Ascending aorta (tissue), 2 donors: ENCODE measurements at regions not wholly inside any gene's neighbourhood (a gene's known extent, or its start where the extent isn't known, plus 50 kb on each side); places are given as distances from the start of the nearest gene placed in this dataset.

Experiments
- DNase-seq, 2 donors: peaks; one replicate each; pipeline ENCODE4 v3.0.0-alpha.2; 2019; ENCODE audit warnings: low spot score in 2 of 2
- H3K27ac ChIP-seq, 2 donors: fragments of 200-600 bp; sonication (generic); one replicate each; pipeline ENCODE4 v1.5.1; 2016 to 2017; ENCODE audit warnings: mild to moderate bottlenecking in 1 of 2
- H3K27me3 ChIP-seq: fragments of 200-600 bp; sonication (generic); one replicate; pipeline ENCODE4 v1.5.1; 2017
- H3K36me3 ChIP-seq, 2 donors: fragments of 200-600 bp; sonication (generic); one replicate each; pipeline ENCODE4 v1.5.1; 2016
- H3K4me1 ChIP-seq, 2 donors: fragments of 200-600 bp; sonication (generic); one replicate each; pipeline ENCODE4 v1.5.1; 2016 to 2017; ENCODE audit warnings: mild to moderate bottlenecking in 1 of 2
- H3K4me3 ChIP-seq, 2 donors: fragments of 200-600 bp; sonication (generic); one replicate each; pipeline ENCODE4 v1.5.1; 2016 to 2017; ENCODE audit warnings: mild to moderate bottlenecking in 1 of 2
- H3K9me3 ChIP-seq, 2 donors: fragments of 200-600 bp; sonication (generic); one replicate each; pipeline ENCODE4 v1.5.1; 2016
- intact Hi-C: fragments of 100-400 bp; cut with DNase I; formaldehyde crosslinking; loops from one replicate; pipeline ENCODE4 v1.15.1; 2023
- TF ChIP-seq, protein P1 (sequence below), 3 experiments: fragments of 200-600 bp in 2 of 3; fragments of 450-650 bp in 1 of 3; sonication (generic) in 2 of 3; IDR thresholded peaks; one replicate each; pipeline ENCODE4 v1.5.1; 2016 to 2019; ENCODE audit warnings: antibody characterized with exemption in 3 of 3, mild to moderate bottlenecking in 1 of 3, moderate library complexity in 1 of 3

- no peaks in the 10 kb centered on the region for H3K27me3 ChIP-seq
- no peak overlapping the region for H3K27ac ChIP-seq
- H3K4me1 ChIP-seq = peaks cover 6 to 11% of the 10 kb centered on the region in 2 donors
- H3K9me3 ChIP-seq = no peaks in the 10 kb centered on the region
- H3K36me3 ChIP-seq = no peaks in the 10 kb centered on the region
- TF ChIP-seq, protein P1, sequence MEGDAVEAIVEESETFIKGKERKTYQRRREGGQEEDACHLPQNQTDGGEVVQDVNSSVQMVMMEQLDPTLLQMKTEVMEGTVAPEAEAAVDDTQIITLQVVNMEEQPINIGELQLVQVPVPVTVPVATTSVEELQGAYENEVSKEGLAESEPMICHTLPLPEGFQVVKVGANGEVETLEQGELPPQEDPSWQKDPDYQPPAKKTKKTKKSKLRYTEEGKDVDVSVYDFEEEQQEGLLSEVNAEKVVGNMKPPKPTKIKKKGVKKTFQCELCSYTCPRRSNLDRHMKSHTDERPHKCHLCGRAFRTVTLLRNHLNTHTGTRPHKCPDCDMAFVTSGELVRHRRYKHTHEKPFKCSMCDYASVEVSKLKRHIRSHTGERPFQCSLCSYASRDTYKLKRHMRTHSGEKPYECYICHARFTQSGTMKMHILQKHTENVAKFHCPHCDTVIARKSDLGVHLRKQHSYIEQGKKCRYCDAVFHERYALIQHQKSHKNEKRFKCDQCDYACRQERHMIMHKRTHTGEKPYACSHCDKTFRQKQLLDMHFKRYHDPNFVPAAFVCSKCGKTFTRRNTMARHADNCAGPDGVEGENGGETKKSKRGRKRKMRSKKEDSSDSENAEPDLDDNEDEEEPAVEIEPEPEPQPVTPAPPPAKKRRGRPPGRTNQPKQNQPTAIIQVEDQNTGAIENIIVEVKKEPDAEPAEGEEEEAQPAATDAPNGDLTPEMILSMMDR (IDR thresholded peaks at IDR 0.05) = no peak
- DNase-seq = no peak
- H3K4me3 ChIP-seq = no peak overlapping the region
- intact Hi-C loops = no loop called here
Observed at GRCh38 chr2:236796236-236796635, 226.6 kb downstream of the ACKR3 start.

GRCh38 chr2:236797411-236797810, 227.8 kb downstream of the ACKR3 start:
- no peaks in the 10 kb centered on the region for H3K36me3 ChIP-seq

DNA sequence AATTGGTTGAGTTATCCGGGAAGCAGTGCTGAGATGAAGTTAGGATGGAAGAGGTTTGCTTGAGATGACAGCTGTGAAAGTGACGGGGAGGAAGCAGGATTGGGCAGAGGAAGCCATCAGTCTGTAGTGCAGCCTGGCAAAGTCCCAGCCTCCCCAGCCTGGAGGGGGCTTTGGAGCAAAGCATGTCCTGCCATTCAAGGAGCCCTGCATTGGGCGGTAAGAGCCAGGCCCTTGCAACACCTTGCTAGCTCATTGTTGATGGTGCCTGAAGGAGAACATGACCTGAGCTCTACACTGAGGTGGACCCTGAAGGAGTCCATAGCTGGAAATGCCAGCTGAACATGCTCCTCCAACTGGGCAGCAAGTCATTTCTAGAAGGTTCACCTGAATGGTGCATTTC, 228.9 kb downstream of the ACKR3 start:
- H3K27ac ChIP-seq = no peak overlapping the region
- no peaks in the 10 kb centered on the region for H3K36me3 ChIP-seq
- TF ChIP-seq, protein P1 (IDR thresholded peaks at IDR 0.05) = no peak
- no peaks in the 10 kb centered on the region for H3K27me3 ChIP-seq
- H3K4me1 ChIP-seq = peaks cover 6 to 11% of the 10 kb centered on the region in 2 donors
- DNase-seq = no peak
- intact Hi-C loops = no loop called here
- no peaks in the 10 kb centered on the region for H3K9me3 ChIP-seq
- no peak overlapping the region for H3K4me3 ChIP-seq

More at GRCh38 chr2:236797411-236797810, 227.8 kb downstream of the ACKR3 start:
- no peaks in the 10 kb centered on the region for H3K9me3 ChIP-seq
- H3K27me3 ChIP-seq = no peaks in the 10 kb centered on the region
- no peak overlapping the region for H3K27ac ChIP-seq
- TF ChIP-seq, protein P1 (IDR thresholded peaks at IDR 0.05) = no peak
- peaks cover 6 to 11% of the 10 kb centered on the region in 2 donors for H3K4me1 ChIP-seq
- intact Hi-C loops = no loop called here
- no peak overlapping the region for H3K4me3 ChIP-seq
- DNase-seq = no peak

DNA sequence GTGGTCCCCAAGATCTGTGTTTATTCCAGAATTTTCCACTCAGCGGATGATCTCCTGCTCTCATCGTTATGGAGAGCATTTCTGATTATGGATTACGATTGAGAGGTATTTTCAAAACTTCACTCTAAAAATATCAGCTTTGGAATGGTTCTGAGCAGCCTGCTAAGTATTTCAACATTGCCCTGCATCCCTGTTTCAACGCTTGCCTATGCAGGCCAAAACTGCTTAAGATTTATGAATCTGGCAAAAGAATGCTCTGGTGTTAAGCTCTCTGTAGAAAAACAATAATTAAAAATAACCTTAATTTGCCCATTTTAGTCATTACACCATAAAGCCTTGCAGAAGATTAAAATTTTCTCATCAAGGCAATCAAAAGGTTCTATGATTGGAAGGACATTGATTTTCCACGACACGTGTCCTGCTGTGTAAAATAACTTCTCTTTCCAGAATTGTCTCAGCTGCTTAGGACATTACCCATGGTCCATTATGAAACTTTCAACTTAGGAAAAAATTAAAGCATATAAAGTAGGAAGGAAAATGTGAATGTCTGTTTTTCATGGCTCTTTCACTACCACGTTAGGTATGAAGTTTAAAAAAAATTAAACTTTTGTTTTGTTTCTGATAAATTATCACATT, 229.9 kb downstream of the ACKR3 start:
- Histone ChIP-seq H3K9me3 (no peaks in the 10 kb centered on the region), H3K36me3 (no peaks in the 10 kb centered on the region), H3K4me1 (peaks cover 6 to 11% of the 10 kb centered on the region in 2 donors), H3K27me3 (no peaks in the 10 kb centered on the region), H3K4me3 (no peak overlapping the region), H3K27ac (peak overlapping the region; percentile 60 to 66)
- no peak for DNase-seq
- intact Hi-C loops = no loop called here
- TF ChIP-seq, protein P1 (IDR thresholded peaks at IDR 0.05) = no peak

- Histone ChIP-seq H3K4me3 (no peak overlapping the region), H3K36me3 (no peaks in the 10 kb centered on the region), H3K4me1 (peaks cover 6 to 11% of the 10 kb centered on the region in 2 donors), H3K27ac (no peak overlapping the region), H3K27me3 (no peaks in the 10 kb centered on the region), H3K9me3 (no peaks in the 10 kb centered on the region)
- intact Hi-C loops = no loop called here
- DNase-seq = no peak
- TF ChIP-seq, protein P1 (IDR thresholded peaks at IDR 0.05) = no peak
Observed at GRCh38 chr2:236802862-236803261, 233.2 kb downstream of the ACKR3 start.
